GM12878 (cell line): ENCODE measurements at regions not wholly inside any gene's neighbourhood (a gene's known extent, or its start where the extent isn't known, plus 50 kb on each side); places are given as distances from the start of the nearest gene placed in this dataset.

Experiments used
- ATAC-seq: fragments of 200-7000 bp; cut with Tn5 transposase; 3 replicates; pipeline ENCODE4 v1.9.1; 2020; ENCODE audit warnings: mild to moderate bottlenecking, moderate library complexity
- BruUV-seq: library from RNA; stranded (reverse); fragments of 400-500 nt; replicated peaks from 2 replicates; lab custom pipeline; 2021; lab: Mats Ljungman, UMichigan
- CTCF ChIA-PET: fragments of 300-600 bp; sonication (Branson Sonifier 250); formaldehyde crosslinking; extraction: SDS; loops from one replicate; lab custom pipeline; 2021; ENCODE audit warnings: inconsistent platforms; lab: Yijun Ruan, JAX
- POLR2A ChIA-PET: fragments of 350-600 bp; formaldehyde crosslinking; extraction: SDS; loops from one replicate; lab custom pipeline; 2021; ENCODE audit warnings: inconsistent platforms; lab: Charles Lee
- RAD21 ChIA-PET: fragments of 300-600 bp; sonication (Branson Sonifier 250); formaldehyde crosslinking; loops from one replicate; lab custom pipeline; 2023; ENCODE audit warnings: antibody characterized with exemption; ENCODE audit not compliant: unreplicated experiment; lab: Charles Lee
- SMC1A ChIA-PET: fragments of 300-600 bp; sonication (Branson Sonifier 250); formaldehyde crosslinking; loops from one replicate; lab custom pipeline; 2023; ENCODE audit not compliant: unreplicated experiment, uncharacterized antibody; lab: Charles Lee
- DNase-seq: peaks from one replicate; pipeline ENCODE4 v3.0.0-alpha.2; 2011; ENCODE audit warnings: low read depth, low spot score
- FAIRE-seq: peaks from 3 replicates; lab custom pipeline; 2011; peaks lifted over from hg19 to GRCh38; lab: Jason Lieb, UNC
- H2AFZ ChIP-seq: 2 replicates; pipeline ENCODE4 v1.6.0; 2011; ENCODE audit warnings: low read depth, low read length, control low read depth; ENCODE audit not compliant: control insufficient read depth
- H3K27ac ChIP-seq: 2 replicates; pipeline ENCODE4 v1.5.1; 2011; ENCODE audit warnings: control low read depth; ENCODE audit not compliant: control insufficient read depth, insufficient read depth
- H3K27me3 ChIP-seq, 2 experiments: replicated peaks in 1 of 2; 2 replicates each; pipeline versions ENCODE4 v1.6.0 to v1.6.1; 2011; ENCODE audit warnings: low read length in 1 of 2; ENCODE audit not compliant: control insufficient read depth in 2 of 2, insufficient read depth in 2 of 2
- H3K36me3 ChIP-seq, 2 experiments: 2 replicates each; pipeline ENCODE4 v1.5.1; 2011; ENCODE audit warnings: low read length in 1 of 2; ENCODE audit not compliant: control insufficient read depth in 2 of 2, insufficient read depth in 2 of 2
- H3K4me1 ChIP-seq: 2 replicates; pipeline ENCODE4 v1.6.1; 2011; ENCODE audit warnings: mild to moderate bottlenecking, low read length, moderate library complexity, mixed read lengths; ENCODE audit not compliant: control insufficient read depth, insufficient read depth
- H3K4me2 ChIP-seq: 2 replicates; pipeline ENCODE4 v1.6.0; 2011; ENCODE audit warnings: control low read depth; ENCODE audit not compliant: control insufficient read depth, insufficient read depth
- H3K4me3 ChIP-seq: fragments of 200-600 bp; sonication (generic); 2 replicates; pipeline ENCODE4 v1.5.1; 2016
- H3K79me2 ChIP-seq: 2 replicates; pipeline ENCODE4 v1.6.0; 2011; ENCODE audit warnings: low read length; ENCODE audit not compliant: control insufficient read depth, insufficient read depth
- H3K9ac ChIP-seq: 2 replicates; pipeline ENCODE4 v1.8.0; 2011; ENCODE audit warnings: low read length, control low read depth, mixed read lengths; ENCODE audit not compliant: control insufficient read depth, insufficient read depth
- H3K9me3 ChIP-seq: replicated peaks from 3 replicates; pipeline ENCODE4 v1.5.1; 2011; ENCODE audit warnings: mild to moderate bottlenecking, low read length; ENCODE audit not compliant: control insufficient read depth, insufficient read depth
- H4K20me1 ChIP-seq: 2 replicates; pipeline ENCODE4 v1.6.0; 2011; ENCODE audit not compliant: control insufficient read depth, insufficient read depth
- ATF2 ChIP-seq: IDR thresholded peaks from 2 replicates; pipeline ENCODE4 v1.6.1; 2012; ENCODE audit warnings: low read length, inconsistent platforms
- BCL11A ChIP-seq: IDR thresholded peaks from 2 replicates; pipeline ENCODE4 v1.6.1; 2011; ENCODE audit warnings: low read depth, low read length
- BRCA1 ChIP-seq: IDR thresholded peaks from 2 replicates; pipeline ENCODE4 v1.6.1; 2011; ENCODE audit warnings: low read depth, low read length, improper control_type of control experiment
- CBFB ChIP-seq: IDR thresholded peaks from 2 replicates; pipeline ENCODE4 v1.6.1; 2016; ENCODE audit warnings: antibody characterized with exemption, low read depth
- CHD4 ChIP-seq: fragments of 200-600 bp; sonication (generic); IDR thresholded peaks from 2 replicates; pipeline ENCODE4 v1.6.1; 2016; ENCODE audit warnings: mild to moderate bottlenecking
- ELK1 ChIP-seq: IDR thresholded peaks from 2 replicates; pipeline ENCODE4 v1.6.1; 2012; ENCODE audit warnings: low read depth, low read length, improper control_type of control experiment
- HSF1 ChIP-seq: fragments of 150-350 bp; IDR thresholded peaks from 2 replicates; pipeline ENCODE4 v1.6.1; 2014; ENCODE audit warnings: mild to moderate bottlenecking, low read depth, low read length
- POLR2AphosphoS5 ChIP-seq: IDR thresholded peaks from 2 replicates; pipeline ENCODE4 v1.6.1; 2011; ENCODE audit warnings: mild to moderate bottlenecking, low read length, inconsistent platforms
- SP1 ChIP-seq: IDR thresholded peaks from one replicate; pipeline ENCODE4 v1.6.1; 2011; ENCODE audit warnings: low read depth, low read length
- USF2 ChIP-seq: IDR thresholded peaks from 2 replicates; pipeline ENCODE4 v1.6.1; 2011; ENCODE audit warnings: low read depth, low read length, improper control_type of control experiment, borderline replicate concordance
- WGBS: methylation state at CpG from one replicate; pipeline ENCODE4 v1.1.6; 2016; ENCODE audit warnings: low lambda C conversion rate; ENCODE audit not compliant: insufficient replicate concordance, insufficient coverage; ENCODE audit errors: missing lambda C conversion rate; 5-methylcytosine and 5-hydroxymethylcytosine counted together
- in situ Hi-C: fragments of 300-500 bp; cut with MboI; formaldehyde crosslinking; loops from 9 replicates; pipeline ENCODE4 v1.14.3; 2018; ENCODE audit warnings: mixed read lengths
- intact Hi-C: fragments of 100-400 bp; cut with micrococcal nuclease; formaldehyde crosslinking; loops from one replicate; pipeline ENCODE4 v1.14.2; 2022; ENCODE audit not compliant: unreplicated experiment

- ChIA-PET SMC1A (no interaction called here), CTCF (no interaction called here), POLR2A (no interaction called here), RAD21 (no interaction called here)
- Histone ChIP-seq H3K36me3 (no peaks in the 10 kb centered on the region), H4K20me1 (no peaks in the 10 kb centered on the region), H2AFZ (no peak overlapping the region), H3K27ac (no peak overlapping the region), H3K4me3 (no peak overlapping the region), H3K4me1 (no peaks in the 10 kb centered on the region), H3K79me2 (no peaks in the 10 kb centered on the region), H3K27me3 (no peaks in the 10 kb centered on the region), H3K9me3 (no peaks in the 10 kb centered on the region; the same call in 2 of the 3 replicates), H3K4me2 (no peak overlapping the region), H3K9ac (no peak overlapping the region)
- 25% methylated on average over 5 of the region's 5 CpGs for WGBS
- intact Hi-C loops (no loop called here), in situ Hi-C loops (no loop called here)
- BruUV-seq: no TSS peak
- FAIRE-seq (no peak), ATAC-seq (no peak), DNase-seq (no peak)
- no peak for TF ChIP-seq POLR2AphosphoS5
- TF ChIP-seq USF2: no peak
- no peak for TF ChIP-seq BRCA1
- no peak for TF ChIP-seq CBFB
Measured at GRCh38 chr9:134516464-134516863, 125.1 kb upstream of the COL5A1 start.

- Histone ChIP-seq H3K9me3 (no peaks in the 10 kb centered on the region; the same call in 2 of the 3 replicates), H3K27me3 (no peaks in the 10 kb centered on the region), H2AFZ (no peak overlapping the region), H3K4me3 (no peak overlapping the region), H3K27ac (no peak overlapping the region), H3K4me1 (no peaks in the 10 kb centered on the region), H3K36me3 (no peaks in the 10 kb centered on the region), H3K4me2 (no peak overlapping the region), H3K79me2 (no peaks in the 10 kb centered on the region), H3K9ac (no peak overlapping the region), H4K20me1 (no peaks in the 10 kb centered on the region)
- BruUV-seq: no TSS peak
- SMC1A ChIA-PET: no interaction called here
- CTCF ChIA-PET: no interaction called here
- ATAC-seq (no peak), FAIRE-seq (no peak), DNase-seq (no peak)
- 41% methylated on average over 18 of the region's 18 CpGs for WGBS
- intact Hi-C loops (no loop called here), in situ Hi-C loops (no loop called here)
- POLR2A ChIA-PET: no interaction called here
- no peak for TF ChIP-seq ATF2
- TF ChIP-seq BCL11A: no peak
- TF ChIP-seq HSF1: no peak
- no peak for TF ChIP-seq ELK1
- TF ChIP-seq CHD4: no peak
- TF ChIP-seq SP1: no peak
- RAD21 ChIA-PET: no interaction called here
Measured at GRCh38 chr9:134517069-134517680, 124.4 kb upstream of the COL5A1 start.
